Endothelial cell (in vitro differentiated cells): ENCODE measurements at regions not wholly inside any gene's neighbourhood (a gene's known extent, or its start where the extent isn't known, plus 50 kb on each side); places are given as distances from the start of the nearest gene placed in this dataset.

Source experiments
- DNase-seq: peaks from one replicate; pipeline ENCODE4 v3.0.0; 2021; ENCODE audit warnings: low spot score
- H3K27ac Mint-ChIP-seq: one replicate; pipeline ENCODE4 v1.8.0; 2021; ENCODE audit warnings: mixed read lengths, inconsistent platforms; ENCODE audit not compliant: unreplicated experiment
- H3K27me3 Mint-ChIP-seq: one replicate; pipeline ENCODE4 v1.8.0; 2021; ENCODE audit warnings: mild to moderate bottlenecking, moderate library complexity, mixed read lengths, inconsistent platforms; ENCODE audit not compliant: unreplicated experiment
- H3K36me3 Mint-ChIP-seq: one replicate; pipeline ENCODE4 v1.8.0; 2021; ENCODE audit warnings: mild to moderate bottlenecking, low read depth, mixed read lengths, inconsistent platforms; ENCODE audit not compliant: unreplicated experiment
- H3K4me1 Mint-ChIP-seq: one replicate; pipeline ENCODE4 v1.8.0; 2021; ENCODE audit warnings: mild to moderate bottlenecking, mixed read lengths, inconsistent platforms; ENCODE audit not compliant: unreplicated experiment
- H3K4me3 Mint-ChIP-seq: one replicate; pipeline ENCODE4 v1.8.0; 2021; ENCODE audit warnings: mild to moderate bottlenecking, mixed read lengths, inconsistent platforms; ENCODE audit not compliant: unreplicated experiment
- H3K9me3 Mint-ChIP-seq: one replicate; pipeline ENCODE4 v1.8.0; 2021; ENCODE audit warnings: mixed read lengths, inconsistent platforms; ENCODE audit not compliant: unreplicated experiment
- CTCF ChIP-seq: fragments of 200-600 bp; sonication (generic); IDR thresholded peaks from one replicate; pipeline ENCODE4 v1.5.0; 2021; ENCODE audit warnings: antibody characterized with exemption; ENCODE audit not compliant: unreplicated experiment

- DNase-seq, result no peak
- Mint-ChIP-seq H3K4me1 (no peaks in the 10 kb centered on the region), H3K4me3 (no peak overlapping the region), H3K36me3 (peaks cover 3% of the 10 kb centered on the region), H3K27ac (no peak overlapping the region), H3K9me3 (no peaks in the 10 kb centered on the region), H3K27me3 (no peaks in the 10 kb centered on the region)
- TF ChIP-seq CTCF, result no peak
These were observed 104.5 kb upstream of the LYZL1 start for GRCh38 chr10:29184205-29185000.

- Mint-ChIP-seq H3K4me3 (no peak overlapping the region), H3K27me3 (no peaks in the 10 kb centered on the region), H3K27ac (no peak overlapping the region), H3K4me1 (no peaks in the 10 kb centered on the region), H3K36me3 (peaks cover 3% of the 10 kb centered on the region), H3K9me3 (no peaks in the 10 kb centered on the region)
- DNase-seq, result no peak
- TF ChIP-seq CTCF, result no peak
These were observed 103.8 kb upstream of the LYZL1 start for GRCh38 chr10:29185050-29185449.

- TF ChIP-seq CTCF, result no peak
- Mint-ChIP-seq H3K27ac (no peak overlapping the region), H3K9me3 (no peaks in the 10 kb centered on the region), H3K4me1 (no peaks in the 10 kb centered on the region), H3K27me3 (no peaks in the 10 kb centered on the region), H3K36me3 (peaks cover 3% of the 10 kb centered on the region), H3K4me3 (no peak overlapping the region)
- no peak for DNase-seq
These were observed 102.6 kb upstream of the LYZL1 start for GRCh38 chr10:29186221-29186620.

GRCh38 chr10:29189256-29189655 is 99.6 kb upstream of the LYZL1 start:
- no peaks in the 10 kb centered on the region for H3K36me3 Mint-ChIP-seq
- H3K27me3 Mint-ChIP-seq, result no peaks in the 10 kb centered on the region
- DNase-seq, result no peak
- peaks cover 6% of the 10 kb centered on the region for H3K4me1 Mint-ChIP-seq
- H3K9me3 Mint-ChIP-seq, result no peaks in the 10 kb centered on the region
- no peak for TF ChIP-seq CTCF
- H3K4me3 Mint-ChIP-seq, result no peak overlapping the region
- no peak overlapping the region for H3K27ac Mint-ChIP-seq

GRCh38 chr10:29191674-29192073 is 97.2 kb upstream of the LYZL1 start:
- H3K4me3 Mint-ChIP-seq, result no peak overlapping the region

More at GRCh38 chr10:29191674-29192073, 97.2 kb upstream of the LYZL1 start:
- Mint-ChIP-seq H3K9me3 (no peaks in the 10 kb centered on the region), H3K4me1 (peaks cover 6% of the 10 kb centered on the region), H3K36me3 (no peaks in the 10 kb centered on the region), H3K27me3 (peaks cover 2% of the 10 kb centered on the region), H3K27ac (no peak overlapping the region)
- TF ChIP-seq CTCF, result no peak
- DNase-seq, result no peak
